GM23338 (cell line): ENCODE measurements at regions not wholly inside any gene's neighbourhood (a gene's known extent, or its start where the extent isn't known, plus 50 kb on each side); places are given as distances from the start of the nearest gene placed in this dataset.

Experiments
- ATAC-seq: fragments of 200-7000 bp; cut with Tn5 transposase; 3 replicates; pipeline ENCODE4 v1.9.1; 2020
- DNase-seq: peaks from one replicate; pipeline ENCODE4 v3.0.0-alpha.2; 2015; ENCODE audit warnings: low spot score
- H2AFZ ChIP-seq: fragments of 200-600 bp; sonication (generic); 2 replicates; pipeline ENCODE4 v1.8.0; 2016; ENCODE audit warnings: antibody characterized with exemption, mild to moderate bottlenecking, moderate library complexity
- H3F3A ChIP-seq: fragments of 200-600 bp; sonication (generic); replicated peaks from 2 replicates; pipeline ENCODE4 v1.8.0; 2017; ENCODE audit warnings: antibody characterized with exemption, mixed run types, low read depth
- H3K27ac ChIP-seq: fragments of 200-600 bp; sonication (generic); 2 replicates; pipeline ENCODE4 v1.6.1; 2016; ENCODE audit warnings: low read depth
- H3K27me3 ChIP-seq: fragments of 200-600 bp; sonication (generic); 2 replicates; pipeline ENCODE4 v1.8.0; 2016; ENCODE audit warnings: mild to moderate bottlenecking, mixed run types, moderate library complexity; ENCODE audit not compliant: insufficient read depth
- H3K36me3 ChIP-seq: fragments of 200-600 bp; sonication (generic); 2 replicates; pipeline ENCODE4 v1.8.0; 2016; ENCODE audit warnings: mild to moderate bottlenecking; ENCODE audit not compliant: insufficient read depth
- H3K4me1 ChIP-seq: fragments of 200-600 bp; sonication (generic); 2 replicates; pipeline ENCODE4 v1.8.0; 2016; ENCODE audit warnings: mild to moderate bottlenecking, moderate library complexity; ENCODE audit not compliant: insufficient read depth
- H3K4me2 ChIP-seq: fragments of 200-600 bp; sonication (generic); 2 replicates; pipeline ENCODE4 v1.7.1; 2017; ENCODE audit warnings: mixed run types
- H3K4me3 ChIP-seq: fragments of 200-600 bp; sonication (generic); 2 replicates; pipeline ENCODE4 v1.6.1; 2016; ENCODE audit warnings: mixed run types
- H3K79me2 ChIP-seq: fragments of 200-600 bp; sonication (generic); replicated peaks from 2 replicates; pipeline ENCODE4 v1.8.0; 2017; ENCODE audit warnings: mild to moderate bottlenecking; ENCODE audit not compliant: insufficient read depth
- H3K9me2 ChIP-seq: fragments of 200-600 bp; sonication (generic); 2 replicates; pipeline ENCODE4 v1.8.0; 2017; ENCODE audit not compliant: insufficient read depth
- H4K20me1 ChIP-seq: fragments of 200-600 bp; sonication (generic); replicated peaks from 2 replicates; pipeline ENCODE4 v1.8.0; 2017; ENCODE audit warnings: mild to moderate bottlenecking; ENCODE audit not compliant: insufficient read depth
- H3K27ac Mint-ChIP-seq: 2 replicates; pipeline ENCODE4 v1.8.0; 2020; ENCODE audit warnings: inconsistent platforms, mild to moderate bottlenecking, moderate library complexity, mixed read lengths
- H3K27me3 Mint-ChIP-seq: 3 replicates; pipeline ENCODE4 v1.8.0; 2022; ENCODE audit warnings: low read depth, mild to moderate bottlenecking, moderate library complexity, mixed read lengths, inconsistent platforms; ENCODE audit not compliant: insufficient read depth, poor library complexity
- H3K36me3 Mint-ChIP-seq: 3 replicates; pipeline ENCODE4 v1.8.0; 2021; ENCODE audit warnings: low read depth, mild to moderate bottlenecking, inconsistent platforms, moderate library complexity, mixed read lengths
- H3K4me1 Mint-ChIP-seq: 3 replicates; pipeline ENCODE4 v1.8.0; 2020; ENCODE audit warnings: mild to moderate bottlenecking, inconsistent platforms, mixed read lengths
- H3K4me3 Mint-ChIP-seq: 3 replicates; pipeline ENCODE4 v1.8.0; 2021; ENCODE audit warnings: moderate library complexity, mild to moderate bottlenecking, inconsistent platforms, mixed read lengths
- H3K9me3 Mint-ChIP-seq: 3 replicates; pipeline ENCODE4 v1.8.0; 2020; ENCODE audit warnings: moderate library complexity, mild to moderate bottlenecking, inconsistent platforms, mixed read lengths
- CREB1 ChIP-seq: fragments of 250-450 bp; sonication (Bioruptor Pico); IDR thresholded peaks from 2 replicates; pipeline ENCODE4 v1.5.0; 2020; ENCODE audit warnings: low read depth, mild to moderate bottlenecking, moderate library complexity
- EZH2 ChIP-seq: fragments of 200-600 bp; sonication (generic); IDR thresholded peaks from one replicate; pipeline ENCODE4 v1.8.0; 2017; ENCODE audit warnings: antibody characterized with exemption, mild to moderate bottlenecking, low read depth; ENCODE audit not compliant: unreplicated experiment
- EZH2phosphoT487 ChIP-seq: fragments of 200-600 bp; sonication (generic); IDR thresholded peaks from one replicate; pipeline ENCODE4 v1.8.1; 2018; ENCODE audit warnings: antibody characterized with exemption; ENCODE audit not compliant: unreplicated experiment
- JUNB ChIP-seq: IDR thresholded peaks from one replicate; pipeline ENCODE4 v1.6.1; 2016; ENCODE audit warnings: antibody characterized with exemption; ENCODE audit not compliant: unreplicated experiment
- NANOG ChIP-seq: IDR thresholded peaks from 2 replicates; pipeline ENCODE4 v1.6.1; 2016; ENCODE audit warnings: antibody characterized with exemption, borderline replicate concordance
- POLR2AphosphoS5 ChIP-seq: IDR thresholded peaks from 2 replicates; pipeline ENCODE4 v1.6.1; 2016; ENCODE audit warnings: antibody characterized with exemption, low read depth
- REST ChIP-seq: IDR thresholded peaks from one replicate; pipeline ENCODE4 v1.6.1; 2018; ENCODE audit warnings: antibody characterized with exemption; ENCODE audit not compliant: unreplicated experiment
- STAT1 ChIP-seq: IDR thresholded peaks from one replicate; pipeline ENCODE4 v1.6.1; 2016; ENCODE audit warnings: antibody characterized with exemption; ENCODE audit not compliant: unreplicated experiment
- ZNF114 ChIP-seq: fragments of 250-450 bp; sonication (Bioruptor Pico); IDR thresholded peaks from 2 replicates; pipeline ENCODE4 v1.5.0; 2020; ENCODE audit warnings: mild to moderate bottlenecking, moderate library complexity
- ZNF331 ChIP-seq: fragments of 250-450 bp; sonication (Bioruptor Pico); IDR thresholded peaks from 2 replicates; pipeline ENCODE4 v1.5.0; 2020; ENCODE audit warnings: low read depth, mild to moderate bottlenecking, moderate library complexity
- ZNF462 ChIP-seq: fragments of 250-450 bp; sonication (Bioruptor Pico); IDR thresholded peaks from 2 replicates; pipeline ENCODE4 v1.5.0; 2020; ENCODE audit warnings: mild to moderate bottlenecking, moderate library complexity
- TF ChIP-seq, protein P1 (sequence below): IDR thresholded peaks from 2 replicates; pipeline ENCODE4 v1.6.1; 2016; ENCODE audit warnings: antibody characterized with exemption
- TF ChIP-seq, protein P2 (sequence below), 2 experiments: fragments of 200-600 bp in 1 of 2; sonication (generic) in 1 of 2; conservative IDR thresholded peaks; 2 replicates each; pipeline versions ENCODE4 v1.5.1 to v1.6.1; 2016 to 2017; ENCODE audit warnings: antibody characterized with exemption in 2 of 2, low read depth in 2 of 2, mild to moderate bottlenecking in 2 of 2, moderate library complexity in 1 of 2

DNA sequence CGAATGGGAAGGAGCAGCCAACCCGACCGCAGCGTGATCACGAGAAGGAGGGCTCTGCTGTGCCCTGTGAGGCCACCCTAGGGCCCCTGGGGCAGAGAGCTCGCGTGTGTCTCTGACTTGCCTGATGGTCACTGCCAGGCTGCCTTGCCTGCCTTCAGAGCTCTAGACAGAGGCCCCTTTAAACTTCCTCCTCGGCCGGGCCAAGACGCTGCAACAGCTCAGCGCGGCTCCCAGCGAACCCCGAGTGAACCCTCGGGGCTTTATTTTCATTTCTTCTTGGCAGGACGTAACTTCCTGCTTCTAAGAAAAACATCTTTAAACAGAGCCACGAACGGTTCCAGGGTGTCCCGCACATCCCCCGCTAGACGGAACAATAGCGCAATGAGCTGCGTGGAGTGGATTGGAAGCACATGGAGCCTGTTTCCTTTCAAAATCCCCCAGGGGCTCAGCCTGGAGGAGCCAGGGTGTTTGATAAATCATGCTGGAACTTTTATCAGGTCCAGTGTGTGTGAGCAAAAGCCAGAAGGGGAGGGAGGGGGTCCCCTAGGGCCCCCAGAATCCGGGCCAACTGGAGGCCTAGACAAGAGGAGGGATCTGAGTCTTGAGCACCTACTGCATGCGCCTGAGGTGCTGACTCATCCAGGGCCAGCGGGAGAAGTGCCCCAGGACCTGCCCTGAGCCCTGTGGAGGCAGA lies 134.1 kb upstream of the GDF10 start (continued):
- no peak for TF ChIP-seq STAT1
- no peak for TF ChIP-seq EZH2

DNA sequence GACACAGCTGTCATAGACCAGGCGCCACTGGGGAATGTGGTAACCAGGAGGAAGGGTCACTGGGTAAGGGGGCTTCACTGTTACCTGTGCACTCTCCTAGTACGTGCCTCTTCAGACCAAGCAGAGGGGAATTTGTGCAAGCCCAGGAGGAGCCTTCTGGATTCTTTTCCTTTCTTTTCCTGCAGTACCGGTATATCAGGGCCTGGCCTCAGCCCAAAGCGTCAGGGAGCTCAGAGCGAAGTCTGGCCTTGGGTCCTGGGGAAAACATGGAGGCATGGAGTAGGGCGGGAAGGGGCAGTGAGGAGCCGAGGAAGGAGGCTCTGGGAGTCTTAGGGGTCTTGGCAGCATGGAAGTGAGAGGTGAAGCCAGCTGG lies 133.6 kb upstream of the GDF10 start:
- Mint-ChIP-seq H3K4me3 (no peak overlapping the region), H3K36me3 (peaks cover 4% of the 10 kb centered on the region; the same call in 2 of the 3 replicates), H3K27me3 (peaks cover 2% of the 10 kb centered on the region), H3K4me1 (no peaks in the 10 kb centered on the region), H3K9me3 (peaks cover 29% of the 10 kb centered on the region), H3K27ac (no peak overlapping the region)
- ATAC-seq (no peak; the same call in 2 of the 3 replicates), DNase-seq (no peak)
- Histone ChIP-seq H3K27me3 (no peaks in the 10 kb centered on the region), H3K4me3 (no peak overlapping the region), H3K27ac (no peak overlapping the region), H3K36me3 (no peaks in the 10 kb centered on the region), H3K9me2 (no peaks in the 10 kb centered on the region), H2AFZ (peak overlapping the region; percentile 95), H4K20me1 (no peaks in the 10 kb centered on the region), H3K4me1 (no peaks in the 10 kb centered on the region), H3F3A (no peaks in the 10 kb centered on the region), H3K4me2 (no peak overlapping the region), H3K79me2 (no peaks in the 10 kb centered on the region)
- TF ChIP-seq NANOG (no peak), EZH2 (no peak), POLR2AphosphoS5 (no peak), ZNF114 (CRISPR knock-in tag) (no peak), ZNF331 (CRISPR knock-in tag) (no peak), ZNF462 (CRISPR knock-in tag) (no peak), EZH2phosphoT487 (no peak), JUNB (no peak), REST (no peak), STAT1 (no peak), CREB1 (no peak)
- TF ChIP-seq, protein P1, sequence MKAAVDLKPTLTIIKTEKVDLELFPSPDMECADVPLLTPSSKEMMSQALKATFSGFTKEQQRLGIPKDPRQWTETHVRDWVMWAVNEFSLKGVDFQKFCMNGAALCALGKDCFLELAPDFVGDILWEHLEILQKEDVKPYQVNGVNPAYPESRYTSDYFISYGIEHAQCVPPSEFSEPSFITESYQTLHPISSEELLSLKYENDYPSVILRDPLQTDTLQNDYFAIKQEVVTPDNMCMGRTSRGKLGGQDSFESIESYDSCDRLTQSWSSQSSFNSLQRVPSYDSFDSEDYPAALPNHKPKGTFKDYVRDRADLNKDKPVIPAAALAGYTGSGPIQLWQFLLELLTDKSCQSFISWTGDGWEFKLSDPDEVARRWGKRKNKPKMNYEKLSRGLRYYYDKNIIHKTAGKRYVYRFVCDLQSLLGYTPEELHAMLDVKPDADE = no peak
- TF ChIP-seq, protein P2, sequence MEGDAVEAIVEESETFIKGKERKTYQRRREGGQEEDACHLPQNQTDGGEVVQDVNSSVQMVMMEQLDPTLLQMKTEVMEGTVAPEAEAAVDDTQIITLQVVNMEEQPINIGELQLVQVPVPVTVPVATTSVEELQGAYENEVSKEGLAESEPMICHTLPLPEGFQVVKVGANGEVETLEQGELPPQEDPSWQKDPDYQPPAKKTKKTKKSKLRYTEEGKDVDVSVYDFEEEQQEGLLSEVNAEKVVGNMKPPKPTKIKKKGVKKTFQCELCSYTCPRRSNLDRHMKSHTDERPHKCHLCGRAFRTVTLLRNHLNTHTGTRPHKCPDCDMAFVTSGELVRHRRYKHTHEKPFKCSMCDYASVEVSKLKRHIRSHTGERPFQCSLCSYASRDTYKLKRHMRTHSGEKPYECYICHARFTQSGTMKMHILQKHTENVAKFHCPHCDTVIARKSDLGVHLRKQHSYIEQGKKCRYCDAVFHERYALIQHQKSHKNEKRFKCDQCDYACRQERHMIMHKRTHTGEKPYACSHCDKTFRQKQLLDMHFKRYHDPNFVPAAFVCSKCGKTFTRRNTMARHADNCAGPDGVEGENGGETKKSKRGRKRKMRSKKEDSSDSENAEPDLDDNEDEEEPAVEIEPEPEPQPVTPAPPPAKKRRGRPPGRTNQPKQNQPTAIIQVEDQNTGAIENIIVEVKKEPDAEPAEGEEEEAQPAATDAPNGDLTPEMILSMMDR (conservative IDR thresholded peaks at IDR 0.05; ENCODE audit: low read depth in 2 of 2) = no peak
